ENCODE measurements at regions not wholly inside any gene's neighbourhood (a gene's known extent, or its start where the extent isn't known, plus 50 kb on each side); places are given as distances from the start of the nearest gene placed in this dataset.

DNA sequence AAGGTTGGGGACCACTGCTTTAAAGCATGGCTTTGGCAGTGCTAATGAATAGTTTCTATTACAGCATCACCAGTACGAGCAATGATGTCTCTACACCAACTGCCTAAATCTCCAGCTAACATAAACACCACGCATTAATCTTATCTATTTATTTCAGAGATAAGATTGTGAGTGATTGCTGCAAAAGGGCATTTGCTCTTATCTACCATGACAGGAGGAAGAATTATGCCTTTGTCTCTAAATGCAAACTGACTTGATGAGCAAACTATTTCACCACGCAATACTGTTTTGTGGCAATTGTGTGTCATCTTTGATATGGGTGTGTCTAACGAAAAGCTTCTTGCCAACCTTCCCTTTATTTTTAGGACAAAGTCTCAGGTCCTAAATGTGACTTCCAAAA is 684.9 kb downstream of the SORCS1 start:
- ATAC-seq, result no peak
- 72 to 92% (median 83%) methylated on average over 4 of the region's 4 CpGs for WGBS, 3 donors
- intact Hi-C loops (cut with DNase I), result no loop called here

DNA sequence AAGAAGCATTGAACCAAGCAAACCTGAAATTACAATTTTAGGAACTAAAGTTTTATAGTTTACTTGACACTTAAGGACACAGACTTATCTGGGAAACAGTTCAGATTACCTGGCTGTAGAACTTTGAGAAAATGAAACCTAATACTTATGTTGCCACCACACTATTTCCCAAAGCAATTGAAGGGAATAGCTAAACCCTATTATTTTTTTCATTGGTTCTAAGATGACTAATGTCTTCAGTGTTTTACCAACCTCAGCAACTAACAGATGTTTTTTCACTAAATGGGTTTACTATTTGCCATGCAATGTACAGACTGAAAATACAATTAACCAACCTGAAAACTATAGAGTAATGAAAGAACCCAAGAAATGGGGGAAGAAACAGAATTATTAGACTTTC is 689.6 kb downstream of the SORCS1 start:
- ATAC-seq, result no peak
- TF ChIP-seq, protein P1, sequence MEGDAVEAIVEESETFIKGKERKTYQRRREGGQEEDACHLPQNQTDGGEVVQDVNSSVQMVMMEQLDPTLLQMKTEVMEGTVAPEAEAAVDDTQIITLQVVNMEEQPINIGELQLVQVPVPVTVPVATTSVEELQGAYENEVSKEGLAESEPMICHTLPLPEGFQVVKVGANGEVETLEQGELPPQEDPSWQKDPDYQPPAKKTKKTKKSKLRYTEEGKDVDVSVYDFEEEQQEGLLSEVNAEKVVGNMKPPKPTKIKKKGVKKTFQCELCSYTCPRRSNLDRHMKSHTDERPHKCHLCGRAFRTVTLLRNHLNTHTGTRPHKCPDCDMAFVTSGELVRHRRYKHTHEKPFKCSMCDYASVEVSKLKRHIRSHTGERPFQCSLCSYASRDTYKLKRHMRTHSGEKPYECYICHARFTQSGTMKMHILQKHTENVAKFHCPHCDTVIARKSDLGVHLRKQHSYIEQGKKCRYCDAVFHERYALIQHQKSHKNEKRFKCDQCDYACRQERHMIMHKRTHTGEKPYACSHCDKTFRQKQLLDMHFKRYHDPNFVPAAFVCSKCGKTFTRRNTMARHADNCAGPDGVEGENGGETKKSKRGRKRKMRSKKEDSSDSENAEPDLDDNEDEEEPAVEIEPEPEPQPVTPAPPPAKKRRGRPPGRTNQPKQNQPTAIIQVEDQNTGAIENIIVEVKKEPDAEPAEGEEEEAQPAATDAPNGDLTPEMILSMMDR (IDR thresholded peaks at IDR 0.05), result no peak
- intact Hi-C loops (cut with DNase I), result no loop called here

More for the DNA sequence above, 684.9 kb downstream of the SORCS1 start:
- Histone ChIP-seq H3K27me3 (ENCODE audit: insufficient read depth in 3 of 3, low read length in 2 of 3) (no peaks in the 10 kb centered on the region), H3K36me3 (ENCODE audit: insufficient read depth in 1 of 2, low read depth in 1 of 2) (no peaks in the 10 kb centered on the region), H3K4me1 (no peaks in the 10 kb centered on the region), H3K9me3 (no peaks in the 10 kb centered on the region), H3K4me3 (no peak overlapping the region), H3K27ac (no peak overlapping the region)
- TF ChIP-seq, protein P1 (IDR thresholded peaks at IDR 0.05), result no peak
- no peak for DNase-seq

DNA sequence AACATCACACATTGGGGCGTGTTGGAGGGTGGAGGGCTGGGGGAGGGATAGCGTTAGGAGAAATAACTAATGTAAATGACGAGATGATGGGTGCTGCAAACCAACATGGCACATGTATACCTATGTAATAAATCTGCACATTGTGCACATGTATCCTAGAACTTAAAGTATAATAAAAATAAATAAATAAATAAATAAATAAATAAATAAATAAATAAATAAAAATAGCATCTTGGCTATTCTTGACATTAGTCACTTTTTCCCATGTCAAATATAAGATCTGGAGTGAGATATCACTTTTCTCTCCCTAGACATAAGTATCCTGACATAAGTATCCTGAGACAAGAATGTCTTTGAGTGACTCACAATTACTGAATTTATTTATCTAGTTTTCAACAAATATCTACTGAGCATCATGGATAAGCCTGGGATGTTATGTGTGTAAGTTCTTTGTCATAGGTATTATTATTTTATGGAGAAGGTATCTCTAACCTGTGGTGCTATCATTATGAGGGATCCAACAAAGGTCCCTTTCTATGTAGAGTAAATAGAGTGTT is 691.3 kb downstream of the SORCS1 start:
- H3K4me1 ChIP-seq, result no peaks in the 10 kb centered on the region
- no peak overlapping the region for H3K27ac ChIP-seq
- H3K9me3 ChIP-seq, result no peaks in the 10 kb centered on the region
- intact Hi-C loops (cut with DNase I), result no loop called here
- H3K27me3 ChIP-seq (ENCODE audit: insufficient read depth in 3 of 3, low read length in 2 of 3), result no peaks in the 10 kb centered on the region
- H3K36me3 ChIP-seq (ENCODE audit: insufficient read depth in 1 of 2, low read depth in 1 of 2), result no peaks in the 10 kb centered on the region
- no peak for DNase-seq
- TF ChIP-seq, protein P1 (IDR thresholded peaks at IDR 0.05), result no peak
- ATAC-seq, result no peak
- 81 to 92% (median 85%) methylated on average over 3 of the region's 3 CpGs for WGBS, 3 donors
- H3K4me3 ChIP-seq, result no peak overlapping the region

More for the DNA sequence above, 689.6 kb downstream of the SORCS1 start:
- Histone ChIP-seq H3K36me3 (ENCODE audit: insufficient read depth in 1 of 2, low read depth in 1 of 2) (no peaks in the 10 kb centered on the region), H3K4me1 (no peaks in the 10 kb centered on the region), H3K27ac (no peak overlapping the region), H3K4me3 (no peak overlapping the region), H3K9me3 (no peaks in the 10 kb centered on the region), H3K27me3 (ENCODE audit: insufficient read depth in 3 of 3, low read length in 2 of 3) (no peaks in the 10 kb centered on the region)
- no peak for DNase-seq

DNA sequence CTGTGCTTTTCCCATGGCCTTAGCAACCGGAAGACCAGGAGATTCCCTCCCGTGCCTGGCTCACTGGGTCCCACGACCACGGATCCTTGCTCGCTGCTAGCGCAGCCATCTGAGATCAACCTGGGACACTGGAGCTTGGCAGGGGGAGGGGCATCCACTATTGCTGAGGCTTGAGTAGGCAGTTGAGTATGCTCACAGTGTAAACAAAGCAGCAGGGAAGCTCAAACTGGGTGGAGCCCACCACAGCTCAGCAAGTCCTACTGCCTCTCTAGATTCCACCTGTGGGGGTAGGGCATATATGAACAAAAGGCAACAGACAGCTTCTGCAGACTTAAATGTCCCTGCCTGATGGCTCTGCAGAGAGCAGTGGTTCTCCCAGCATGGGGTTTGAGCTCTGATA is 697.0 kb downstream of the SORCS1 start:
- TF ChIP-seq, protein P1 (IDR thresholded peaks at IDR 0.05), result no peak
- no peak for DNase-seq
- intact Hi-C loops (cut with DNase I), result no loop called here
- no peak overlapping the region for H3K4me3 ChIP-seq
- H3K4me1 ChIP-seq, result no peaks in the 10 kb centered on the region
- no peaks in the 10 kb centered on the region for H3K27me3 ChIP-seq (ENCODE audit: insufficient read depth in 3 of 3, low read length in 2 of 3)
- no peak for ATAC-seq
- no peaks in the 10 kb centered on the region for H3K9me3 ChIP-seq
- no peak overlapping the region for H3K27ac ChIP-seq
- no peaks in the 10 kb centered on the region for H3K36me3 ChIP-seq (ENCODE audit: insufficient read depth in 1 of 2, low read depth in 1 of 2)
- 88 to 97% (median 91%) methylated on average over 6 of the region's 6 CpGs for WGBS, 3 donors

DNA sequence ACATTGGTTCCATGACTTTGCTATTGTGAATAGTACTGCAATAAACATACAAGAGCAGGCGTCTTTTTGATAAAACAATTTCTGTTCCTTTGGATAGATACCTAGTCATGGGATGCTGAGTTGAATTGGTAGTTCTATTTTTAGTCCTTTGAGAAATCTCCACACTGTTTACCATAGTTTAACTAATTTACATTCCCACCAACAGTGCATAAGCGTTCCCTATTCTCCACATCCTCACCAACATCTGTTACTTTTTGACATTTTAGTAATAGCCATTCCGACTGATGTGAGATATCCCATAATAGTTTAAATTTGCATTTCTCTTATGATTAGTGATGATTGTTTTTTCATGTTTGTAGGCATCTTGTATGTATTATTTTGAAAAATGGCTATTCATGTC is 707.0 kb downstream of the SORCS1 start:
- Histone ChIP-seq H3K9me3 (no peaks in the 10 kb centered on the region), H3K27me3 (ENCODE audit: insufficient read depth in 3 of 3, low read length in 2 of 3) (no peaks in the 10 kb centered on the region), H3K4me3 (no peak overlapping the region), H3K27ac (no peak overlapping the region), H3K4me1 (no peaks in the 10 kb centered on the region), H3K36me3 (ENCODE audit: insufficient read depth in 1 of 2, low read depth in 1 of 2) (no peaks in the 10 kb centered on the region)
- DNase-seq (no peak), ATAC-seq (no peak)
- 85 to 88% (median 86%) methylated on average over 3 of the region's 3 CpGs for WGBS, 3 donors
- TF ChIP-seq, protein P1 (IDR thresholded peaks at IDR 0.05), result no peak
- intact Hi-C loops (cut with DNase I), result no loop called here

Data from psoas muscle (tissue), 7 donors.